ENCODE measurements at regions not wholly inside any gene's neighbourhood (a gene's known extent, or its start where the extent isn't known, plus 50 kb on each side); places are given as distances from the start of the nearest gene placed in this dataset.

GRCh38 chr10:2633630-2634029, 433.7 kb upstream of the PFKP start:
- no peak for TF ChIP-seq CTCF (IDR thresholded peaks at IDR 0.05)
- TF ChIP-seq POLR2A (IDR thresholded peaks at IDR 0.05): no peak
- TF ChIP-seq EP300 (IDR thresholded peaks at IDR 0.05): no peak
- TF ChIP-seq POLR2AphosphoS5 (IDR thresholded peaks at IDR 0.05): no peak

Data from suprapubic skin (tissue), 4 donors.